C4-2B (cell line): ENCODE measurements at regions not wholly inside any gene's neighbourhood (a gene's known extent, or its start where the extent isn't known, plus 50 kb on each side); places are given as distances from the start of the nearest gene placed in this dataset.

Source experiments
- ZFX ChIP-seq: fragments of 450-650 bp; IDR thresholded peaks from 2 replicates; pipeline ENCODE4 v1.6.1; 2017
- TF ChIP-seq, protein P1 (sequence below): fragments of 450-650 bp; conservative IDR thresholded peaks from 2 replicates; pipeline ENCODE4 v1.5.1; 2017; ENCODE audit warnings: mild to moderate bottlenecking

DNA sequence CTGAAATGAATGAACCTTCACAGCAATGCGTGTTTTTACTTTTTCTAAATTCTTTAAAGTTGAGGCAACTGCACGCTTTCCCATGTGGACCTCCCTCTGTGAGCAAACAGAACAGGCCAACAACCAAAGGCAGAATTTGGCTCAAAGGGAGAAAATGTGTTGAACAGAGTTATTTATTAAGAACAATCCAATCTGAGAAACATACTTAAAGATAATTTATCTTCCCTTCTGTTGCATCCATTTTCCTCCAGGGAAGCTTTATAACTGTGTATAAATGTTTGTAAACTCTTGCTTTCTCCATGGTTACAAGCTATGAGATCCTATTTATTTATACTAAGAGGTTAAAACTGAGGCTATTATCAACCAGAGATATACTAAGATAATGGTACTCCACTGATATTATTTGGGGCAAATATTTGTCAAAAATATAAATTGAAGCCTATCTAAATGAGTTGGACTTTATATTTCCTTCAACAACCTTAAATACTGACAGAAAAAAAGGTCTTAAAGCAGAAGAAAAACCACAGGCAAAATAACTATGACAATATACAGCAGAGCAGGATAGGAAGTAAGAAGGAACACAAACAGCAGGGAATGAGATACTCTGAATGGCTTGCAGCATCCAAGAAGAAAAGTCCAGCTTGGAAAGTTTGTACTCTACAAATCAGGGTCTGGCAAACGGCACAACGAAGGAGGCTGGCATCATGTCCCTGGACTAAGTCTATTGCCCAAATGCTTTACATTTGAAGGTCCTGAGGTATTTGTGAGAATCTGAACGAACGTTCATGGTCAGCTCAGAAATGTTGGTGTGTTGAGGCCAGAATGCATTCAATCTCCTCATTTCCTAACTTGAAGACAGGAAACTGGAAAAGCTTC lies 663.2 kb upstream of the INTU start:
- TF ChIP-seq, protein P1, sequence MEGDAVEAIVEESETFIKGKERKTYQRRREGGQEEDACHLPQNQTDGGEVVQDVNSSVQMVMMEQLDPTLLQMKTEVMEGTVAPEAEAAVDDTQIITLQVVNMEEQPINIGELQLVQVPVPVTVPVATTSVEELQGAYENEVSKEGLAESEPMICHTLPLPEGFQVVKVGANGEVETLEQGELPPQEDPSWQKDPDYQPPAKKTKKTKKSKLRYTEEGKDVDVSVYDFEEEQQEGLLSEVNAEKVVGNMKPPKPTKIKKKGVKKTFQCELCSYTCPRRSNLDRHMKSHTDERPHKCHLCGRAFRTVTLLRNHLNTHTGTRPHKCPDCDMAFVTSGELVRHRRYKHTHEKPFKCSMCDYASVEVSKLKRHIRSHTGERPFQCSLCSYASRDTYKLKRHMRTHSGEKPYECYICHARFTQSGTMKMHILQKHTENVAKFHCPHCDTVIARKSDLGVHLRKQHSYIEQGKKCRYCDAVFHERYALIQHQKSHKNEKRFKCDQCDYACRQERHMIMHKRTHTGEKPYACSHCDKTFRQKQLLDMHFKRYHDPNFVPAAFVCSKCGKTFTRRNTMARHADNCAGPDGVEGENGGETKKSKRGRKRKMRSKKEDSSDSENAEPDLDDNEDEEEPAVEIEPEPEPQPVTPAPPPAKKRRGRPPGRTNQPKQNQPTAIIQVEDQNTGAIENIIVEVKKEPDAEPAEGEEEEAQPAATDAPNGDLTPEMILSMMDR: no peak
- TF ChIP-seq ZFX: no peak
